Thyroid gland (tissue), 4 donors: ENCODE measurements at regions not wholly inside any gene's neighbourhood (a gene's known extent, or its start where the extent isn't known, plus 50 kb on each side); places are given as distances from the start of the nearest gene placed in this dataset.

Experiments
- POLR2A ChIP-seq, 2 donors: fragments of 450-650 bp; IDR thresholded peaks; one replicate each; pipeline ENCODE4 v1.6.1; 2017; ENCODE audit warnings: antibody characterized with exemption in 2 of 2, mild to moderate bottlenecking in 2 of 2, moderate library complexity in 1 of 2
- TF ChIP-seq, protein P1 (sequence below), 6 experiments: fragments of 200-600 bp in 3 of 6; fragments of 450-650 bp in 3 of 6; sonication (generic) in 3 of 6; IDR thresholded peaks; one replicate each; pipeline ENCODE4 v1.5.1; 2016 to 2019; ENCODE audit warnings: antibody characterized with exemption in 6 of 6, mild to moderate bottlenecking in 2 of 6, inconsistent platforms in 1 of 6, moderate library complexity in 1 of 6

DNA sequence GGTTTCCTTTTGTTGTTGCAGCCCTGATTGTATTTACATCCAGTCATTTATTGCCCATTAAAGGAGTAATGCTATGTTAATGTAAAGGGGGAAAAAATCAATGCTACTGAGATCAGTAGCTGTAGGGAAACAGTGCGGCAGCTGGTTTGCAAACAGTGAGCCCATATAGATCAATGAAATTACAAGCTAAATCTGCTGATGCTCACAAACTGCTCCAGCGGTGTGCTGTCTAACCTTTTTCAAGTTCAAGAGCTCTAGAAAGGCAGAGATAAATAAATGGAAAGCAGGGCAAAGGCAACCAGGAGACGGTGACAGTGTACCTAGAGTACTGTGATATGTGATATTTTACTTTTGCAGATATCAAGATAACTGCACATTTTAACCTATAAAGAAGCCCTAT lies 449.0 kb upstream of the MMS22L start:
- TF ChIP-seq, protein P1, sequence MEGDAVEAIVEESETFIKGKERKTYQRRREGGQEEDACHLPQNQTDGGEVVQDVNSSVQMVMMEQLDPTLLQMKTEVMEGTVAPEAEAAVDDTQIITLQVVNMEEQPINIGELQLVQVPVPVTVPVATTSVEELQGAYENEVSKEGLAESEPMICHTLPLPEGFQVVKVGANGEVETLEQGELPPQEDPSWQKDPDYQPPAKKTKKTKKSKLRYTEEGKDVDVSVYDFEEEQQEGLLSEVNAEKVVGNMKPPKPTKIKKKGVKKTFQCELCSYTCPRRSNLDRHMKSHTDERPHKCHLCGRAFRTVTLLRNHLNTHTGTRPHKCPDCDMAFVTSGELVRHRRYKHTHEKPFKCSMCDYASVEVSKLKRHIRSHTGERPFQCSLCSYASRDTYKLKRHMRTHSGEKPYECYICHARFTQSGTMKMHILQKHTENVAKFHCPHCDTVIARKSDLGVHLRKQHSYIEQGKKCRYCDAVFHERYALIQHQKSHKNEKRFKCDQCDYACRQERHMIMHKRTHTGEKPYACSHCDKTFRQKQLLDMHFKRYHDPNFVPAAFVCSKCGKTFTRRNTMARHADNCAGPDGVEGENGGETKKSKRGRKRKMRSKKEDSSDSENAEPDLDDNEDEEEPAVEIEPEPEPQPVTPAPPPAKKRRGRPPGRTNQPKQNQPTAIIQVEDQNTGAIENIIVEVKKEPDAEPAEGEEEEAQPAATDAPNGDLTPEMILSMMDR (IDR thresholded peaks at IDR 0.05), result no peak
- TF ChIP-seq POLR2A (IDR thresholded peaks at IDR 0.05), result no peak
